Kidney (tissue), 13 donors: ENCODE measurements at regions not wholly inside any gene's neighbourhood (a gene's known extent, or its start where the extent isn't known, plus 50 kb on each side); places are given as distances from the start of the nearest gene placed in this dataset.

Experiments used
- DNase-seq, 5 donors: peaks; one replicate each; pipeline ENCODE4 v3.0.0-alpha.2; 2013 to 2020
- FAIRE-seq: peaks from 2 replicates; lab custom pipeline; 2012; peaks lifted over from hg19 to GRCh38; lab: Jason Lieb, UNC
- H3K27ac ChIP-seq, 2 donors: one replicate each; pipeline ENCODE4 v1.7.0; 2013; ENCODE audit warnings: low read depth in 2 of 2, low read length in 2 of 2, inconsistent platforms in 1 of 2
- H3K27me3 ChIP-seq: one replicate; pipeline ENCODE4 v1.7.1; 2013; ENCODE audit warnings: low read length, inconsistent platforms; ENCODE audit not compliant: control insufficient read depth, insufficient read depth
- H3K36me3 ChIP-seq, 3 donors: one replicate each; pipeline versions ENCODE4 v1.7.0 to v1.7.1; 2013; ENCODE audit warnings: low read length in 3 of 3, control low read depth in 1 of 3, inconsistent platforms in 1 of 3; ENCODE audit not compliant: insufficient read depth in 3 of 3, control insufficient read depth in 2 of 3
- H3K4me1 ChIP-seq, 3 donors: one replicate each; pipeline versions ENCODE4 v1.7.0 to v1.7.1; 2013; ENCODE audit warnings: low read length in 3 of 3, inconsistent platforms in 1 of 3, low read depth in 1 of 3; ENCODE audit not compliant: control insufficient read depth in 2 of 3, insufficient read depth in 2 of 3
- H3K4me3 ChIP-seq, 3 donors: one replicate each; pipeline versions ENCODE4 v1.7.0 to v1.8.1; 2013; ENCODE audit warnings: low read length in 3 of 3, control low read depth in 1 of 3, inconsistent platforms in 1 of 3
- H3K9ac ChIP-seq, 3 donors: one replicate each; pipeline versions ENCODE4 v1.7.0 to v1.7.1; 2013; ENCODE audit warnings: low read length in 3 of 3, control low read depth in 1 of 3, inconsistent platforms in 1 of 3
- H3K9me3 ChIP-seq, 3 donors: one replicate each; pipeline versions ENCODE4 v1.7.0 to v1.7.1; 2013; ENCODE audit warnings: low read length in 3 of 3, control low read depth in 1 of 3, inconsistent platforms in 1 of 3; ENCODE audit not compliant: control insufficient read depth in 2 of 3, insufficient read depth in 1 of 3
- CTCF ChIP-seq: IDR thresholded peaks from 3 replicates; pipeline ENCODE4 v1.5.1; 2012; ENCODE audit warnings: mild to moderate bottlenecking, moderate library complexity, borderline replicate concordance; ENCODE audit not compliant: insufficient read depth; ENCODE audit errors: extremely low read depth
- intact Hi-C: fragments of 100-400 bp; cut with DNase I; formaldehyde crosslinking; loops from one replicate; pipeline ENCODE4 v1.11.1; 2022
- donor health status: control.
- donor health status: control.
- donor health status: control.
- donor health status: control.
- donor health status: control.
- donor health status: DM: yes; HTN: yes; CAD: no.
- donor health status: Normal renal cell carcinoma (clear cell type).

GRCh38 chr11:112822478-112823274, 138.5 kb upstream of the NCAM1 start:
- TF ChIP-seq CTCF: no peak
- DNase-seq (peak in 4 of 5 donors; percentile 50 to 83 (median 56)), FAIRE-seq (peak; percentile 42)

GRCh38 chr11:112826026-112826425, 135.2 kb upstream of the NCAM1 start:
- Histone ChIP-seq H3K9ac (no peak overlapping the region), H3K36me3 (no peaks in the 10 kb centered on the region), H3K4me1 (no peaks in the 10 kb centered on the region), H3K27me3 (no peaks in the 10 kb centered on the region), H3K27ac (no peak overlapping the region), H3K9me3 (no peaks in the 10 kb centered on the region), H3K4me3 (no peak overlapping the region)
- TF ChIP-seq CTCF: no peak
- intact Hi-C loops: no loop called here
- no peak for FAIRE-seq
- no peak for DNase-seq

More at GRCh38 chr11:112822478-112823274, 138.5 kb upstream of the NCAM1 start:
- no peak overlapping the region for H3K4me3 ChIP-seq
- intact Hi-C loops: no loop called here
- H3K4me1 ChIP-seq: no peaks in the 10 kb centered on the region
- H3K36me3 ChIP-seq: no peaks in the 10 kb centered on the region
- no peak overlapping the region for H3K9ac ChIP-seq
- H3K27ac ChIP-seq: no peak overlapping the region
- no peaks in the 10 kb centered on the region for H3K9me3 ChIP-seq
- H3K27me3 ChIP-seq: no peaks in the 10 kb centered on the region

GRCh38 chr11:112826788-112827187, 134.4 kb upstream of the NCAM1 start:
- no peaks in the 10 kb centered on the region for H3K4me1 ChIP-seq
- FAIRE-seq: no peak
- intact Hi-C loops: no loop called here
- no peak overlapping the region for H3K4me3 ChIP-seq
- no peak for DNase-seq
- H3K9me3 ChIP-seq: no peaks in the 10 kb centered on the region
- no peak overlapping the region for H3K9ac ChIP-seq
- no peak overlapping the region for H3K27ac ChIP-seq
- H3K27me3 ChIP-seq: no peaks in the 10 kb centered on the region
- TF ChIP-seq CTCF: no peak
- no peaks in the 10 kb centered on the region for H3K36me3 ChIP-seq
